ENCODE measurements at regions not wholly inside any gene's neighbourhood (a gene's known extent, or its start where the extent isn't known, plus 50 kb on each side); places are given as distances from the start of the nearest gene placed in this dataset.
"Not testable (repeated sequence)": the region's sequence is repeated elsewhere in the genome, so short reads cannot be mapped to it uniquely, and the experiment has no call there.

GRCh38 chr2:236785611-236786057 is 216.0 kb downstream of the ACKR3 start:
- DNase-seq = no peak
- ChIA-PET POLR2A (no interaction called here), CTCF (interaction anchor here (1.2 kb wide), 1 partner anchor 241 kb away, joined by 3 read pairs; no protein-coding TSS in a partner anchor)
- Mint-ChIP-seq H3K27me3 (peaks cover 25% of the 10 kb centered on the region), H3K4me3 (no peak overlapping the region), H3K36me3 (no peaks in the 10 kb centered on the region), H3K4me1 (ENCODE audit: low read depth) (no peaks in the 10 kb centered on the region), H3K27ac (no peak overlapping the region), H3K9me3 (no peaks in the 10 kb centered on the region)
- intact Hi-C loops (cut with micrococcal nuclease) = no loop called here

- ChIA-PET CTCF (no interaction called here), POLR2A (no interaction called here)
- no peaks in the 10 kb centered on the region for H3K4me1 Mint-ChIP-seq (ENCODE audit: low read depth)
- intact Hi-C loops (cut with micrococcal nuclease) = no loop called here
- DNase-seq = no peak
- H3K27ac Mint-ChIP-seq = no peak overlapping the region
- peaks cover 23% of the 10 kb centered on the region for H3K27me3 Mint-ChIP-seq
- H3K36me3 Mint-ChIP-seq = no peaks in the 10 kb centered on the region
- H3K4me3 Mint-ChIP-seq = no peak overlapping the region
- no peaks in the 10 kb centered on the region for H3K9me3 Mint-ChIP-seq
These were observed 217.1 kb downstream of the ACKR3 start for GRCh38 chr2:236786751-236787150.

- H3K4me1 Mint-ChIP-seq (ENCODE audit: low read depth); DNase-seq; H3K4me3 Mint-ChIP-seq; POLR2A ChIA-PET; H3K9me3 Mint-ChIP-seq; CTCF ChIA-PET; H3K27ac Mint-ChIP-seq; H3K36me3 Mint-ChIP-seq; intact Hi-C loops (cut with micrococcal nuclease): not testable (repeated sequence)
- peaks cover 19% of the 10 kb centered on the region for H3K27me3 Mint-ChIP-seq
These were observed 217.8 kb downstream of the ACKR3 start for GRCh38 chr2:236787376-236787775.

- ChIA-PET CTCF (no interaction called here), POLR2A (no interaction called here)
- no peaks in the 10 kb centered on the region for H3K9me3 Mint-ChIP-seq
- intact Hi-C loops (cut with micrococcal nuclease) = no loop called here
- H3K27me3 Mint-ChIP-seq = peaks cover 19% of the 10 kb centered on the region
- H3K4me3 Mint-ChIP-seq = no peak overlapping the region
- no peak for DNase-seq
- no peak overlapping the region for H3K27ac Mint-ChIP-seq
- no peaks in the 10 kb centered on the region for H3K4me1 Mint-ChIP-seq (ENCODE audit: low read depth)
- H3K36me3 Mint-ChIP-seq = no peaks in the 10 kb centered on the region
These were observed 218.3 kb downstream of the ACKR3 start for GRCh38 chr2:236787885-236788284.

- Mint-ChIP-seq H3K36me3 (no peaks in the 10 kb centered on the region), H3K4me3 (no peak overlapping the region), H3K9me3 (no peaks in the 10 kb centered on the region), H3K27me3 (peaks cover 5% of the 10 kb centered on the region), H3K4me1 (ENCODE audit: low read depth) (no peaks in the 10 kb centered on the region), H3K27ac (no peak overlapping the region)
- ChIA-PET POLR2A (no interaction called here), CTCF (no interaction called here)
- DNase-seq = no peak
- intact Hi-C loops (cut with micrococcal nuclease) = no loop called here
These were observed 221.3 kb downstream of the ACKR3 start for GRCh38 chr2:236790963-236791362.

- Mint-ChIP-seq H3K27ac (no peak overlapping the region), H3K4me3 (no peak overlapping the region), H3K4me1 (ENCODE audit: low read depth) (no peaks in the 10 kb centered on the region), H3K27me3 (peaks cover 2% of the 10 kb centered on the region), H3K9me3 (no peaks in the 10 kb centered on the region), H3K36me3 (no peaks in the 10 kb centered on the region)
- DNase-seq = no peak
- ChIA-PET CTCF (no interaction called here), POLR2A (no interaction called here)
- intact Hi-C loops (cut with micrococcal nuclease) = no loop called here
These were observed 223.7 kb downstream of the ACKR3 start for GRCh38 chr2:236793023-236794011.

GRCh38 chr2:236794176-236794957 is 224.7 kb downstream of the ACKR3 start:
- POLR2A ChIA-PET = no interaction called here

GRCh38 chr2:236795169-236795860 is 225.7 kb downstream of the ACKR3 start:
- DNase-seq = no peak
- CTCF ChIA-PET = no interaction called here
- Mint-ChIP-seq H3K36me3 (no peaks in the 10 kb centered on the region), H3K27ac (no peak overlapping the region), H3K27me3 (no peaks in the 10 kb centered on the region), H3K4me1 (ENCODE audit: low read depth) (no peaks in the 10 kb centered on the region), H3K9me3 (no peaks in the 10 kb centered on the region), H3K4me3 (no peak overlapping the region)
- intact Hi-C loops (cut with micrococcal nuclease) = no loop called here
- POLR2A ChIA-PET = no interaction called here

More at GRCh38 chr2:236794176-236794957, 224.7 kb downstream of the ACKR3 start:
- intact Hi-C loops (cut with micrococcal nuclease) = no loop called here
- Mint-ChIP-seq H3K27me3 (peaks cover 2% of the 10 kb centered on the region), H3K9me3 (no peaks in the 10 kb centered on the region), H3K4me1 (ENCODE audit: low read depth) (no peaks in the 10 kb centered on the region), H3K36me3 (no peaks in the 10 kb centered on the region), H3K4me3 (no peak overlapping the region), H3K27ac (no peak overlapping the region)
- CTCF ChIA-PET = no interaction called here
- no peak for DNase-seq

GRCh38 chr2:236795861-236796219 is 226.2 kb downstream of the ACKR3 start:
- Mint-ChIP-seq H3K4me1 (ENCODE audit: low read depth) (no peaks in the 10 kb centered on the region), H3K27me3 (no peaks in the 10 kb centered on the region), H3K27ac (no peak overlapping the region), H3K36me3 (no peaks in the 10 kb centered on the region), H3K4me3 (no peak overlapping the region), H3K9me3 (no peaks in the 10 kb centered on the region)
- ChIA-PET POLR2A (no interaction called here), CTCF (no interaction called here)
- intact Hi-C loops (cut with micrococcal nuclease) = no loop called here
- no peak for DNase-seq

GRCh38 chr2:236796236-236796635 is 226.6 kb downstream of the ACKR3 start:
- Mint-ChIP-seq H3K27ac (no peak overlapping the region), H3K4me3 (no peak overlapping the region), H3K9me3 (no peaks in the 10 kb centered on the region), H3K36me3 (no peaks in the 10 kb centered on the region), H3K4me1 (ENCODE audit: low read depth) (no peaks in the 10 kb centered on the region), H3K27me3 (peaks cover 3% of the 10 kb centered on the region)
- POLR2A ChIA-PET = no interaction called here
- CTCF ChIA-PET = no interaction called here
- no peak for DNase-seq
- intact Hi-C loops (cut with micrococcal nuclease) = no loop called here

GRCh38 chr2:236797411-236797810 is 227.8 kb downstream of the ACKR3 start:
- H3K36me3 Mint-ChIP-seq = no peaks in the 10 kb centered on the region
- DNase-seq = no peak
- no peak overlapping the region for H3K4me3 Mint-ChIP-seq
- CTCF ChIA-PET = no interaction called here
- intact Hi-C loops (cut with micrococcal nuclease) = no loop called here
- peaks cover 5% of the 10 kb centered on the region for H3K27me3 Mint-ChIP-seq
- H3K9me3 Mint-ChIP-seq = no peaks in the 10 kb centered on the region
- H3K4me1 Mint-ChIP-seq (ENCODE audit: low read depth) = no peaks in the 10 kb centered on the region
- no peak overlapping the region for H3K27ac Mint-ChIP-seq
- POLR2A ChIA-PET = no interaction called here

GRCh38 chr2:236798491-236798890 is 228.9 kb downstream of the ACKR3 start:
- H3K27ac Mint-ChIP-seq = no peak overlapping the region
- no peaks in the 10 kb centered on the region for H3K4me1 Mint-ChIP-seq (ENCODE audit: low read depth)
- no peaks in the 10 kb centered on the region for H3K36me3 Mint-ChIP-seq
- ChIA-PET CTCF (no interaction called here), POLR2A (no interaction called here)
- DNase-seq = no peak
- intact Hi-C loops (cut with micrococcal nuclease) = no loop called here
- peaks cover 7% of the 10 kb centered on the region for H3K27me3 Mint-ChIP-seq
- H3K9me3 Mint-ChIP-seq = no peaks in the 10 kb centered on the region
- no peak overlapping the region for H3K4me3 Mint-ChIP-seq
